ENCODE measurements at regions not wholly inside any gene's neighbourhood (a gene's known extent, or its start where the extent isn't known, plus 50 kb on each side); places are given as distances from the start of the nearest gene placed in this dataset.

DNA sequence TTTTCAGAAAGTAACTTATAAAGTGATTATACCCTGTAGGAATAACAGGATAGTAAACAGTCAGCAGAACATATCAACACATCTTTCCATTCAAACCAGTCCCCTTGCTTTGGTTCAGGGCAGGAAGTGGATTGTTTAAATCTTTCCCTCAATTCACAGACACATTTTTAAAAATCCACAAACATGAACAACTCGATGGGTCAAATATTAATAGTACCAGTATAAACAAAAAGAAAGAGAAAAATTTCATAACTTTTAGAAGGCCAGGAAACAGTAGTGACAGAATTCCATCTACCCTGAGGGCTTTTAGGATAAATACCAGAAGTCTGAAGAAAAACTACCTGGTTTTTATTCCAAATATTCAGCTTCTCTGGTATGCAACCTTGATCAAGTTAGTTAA, 1072.8 kb upstream of the PABPC4L start:
- in situ Hi-C loops (cut with MboI; ENCODE audit: low sequenced_read_pairs in 4 of 4) (no loop called here), intact Hi-C loops (cut with DNase I; ENCODE audit: low total_unique reads) (no loop called here)
- Histone ChIP-seq H3K9me3 (no peaks in the 10 kb centered on the region), H3K4me1 (no peaks in the 10 kb centered on the region), H3K27me3 (no peaks in the 10 kb centered on the region), H3K27ac (no peak overlapping the region), H3K4me3 (no peak overlapping the region), H3K36me3 (no peaks in the 10 kb centered on the region)
- TF ChIP-seq, protein P1, sequence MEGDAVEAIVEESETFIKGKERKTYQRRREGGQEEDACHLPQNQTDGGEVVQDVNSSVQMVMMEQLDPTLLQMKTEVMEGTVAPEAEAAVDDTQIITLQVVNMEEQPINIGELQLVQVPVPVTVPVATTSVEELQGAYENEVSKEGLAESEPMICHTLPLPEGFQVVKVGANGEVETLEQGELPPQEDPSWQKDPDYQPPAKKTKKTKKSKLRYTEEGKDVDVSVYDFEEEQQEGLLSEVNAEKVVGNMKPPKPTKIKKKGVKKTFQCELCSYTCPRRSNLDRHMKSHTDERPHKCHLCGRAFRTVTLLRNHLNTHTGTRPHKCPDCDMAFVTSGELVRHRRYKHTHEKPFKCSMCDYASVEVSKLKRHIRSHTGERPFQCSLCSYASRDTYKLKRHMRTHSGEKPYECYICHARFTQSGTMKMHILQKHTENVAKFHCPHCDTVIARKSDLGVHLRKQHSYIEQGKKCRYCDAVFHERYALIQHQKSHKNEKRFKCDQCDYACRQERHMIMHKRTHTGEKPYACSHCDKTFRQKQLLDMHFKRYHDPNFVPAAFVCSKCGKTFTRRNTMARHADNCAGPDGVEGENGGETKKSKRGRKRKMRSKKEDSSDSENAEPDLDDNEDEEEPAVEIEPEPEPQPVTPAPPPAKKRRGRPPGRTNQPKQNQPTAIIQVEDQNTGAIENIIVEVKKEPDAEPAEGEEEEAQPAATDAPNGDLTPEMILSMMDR (IDR thresholded peaks at IDR 0.05 in 4 of 5, conservative IDR thresholded peaks at IDR 0.05 in 1 of 5), result no peak
- no peak for TF ChIP-seq POLR2A (IDR thresholded peaks at IDR 0.05)
- DNase-seq (no peak), ATAC-seq (no peak)

DNA sequence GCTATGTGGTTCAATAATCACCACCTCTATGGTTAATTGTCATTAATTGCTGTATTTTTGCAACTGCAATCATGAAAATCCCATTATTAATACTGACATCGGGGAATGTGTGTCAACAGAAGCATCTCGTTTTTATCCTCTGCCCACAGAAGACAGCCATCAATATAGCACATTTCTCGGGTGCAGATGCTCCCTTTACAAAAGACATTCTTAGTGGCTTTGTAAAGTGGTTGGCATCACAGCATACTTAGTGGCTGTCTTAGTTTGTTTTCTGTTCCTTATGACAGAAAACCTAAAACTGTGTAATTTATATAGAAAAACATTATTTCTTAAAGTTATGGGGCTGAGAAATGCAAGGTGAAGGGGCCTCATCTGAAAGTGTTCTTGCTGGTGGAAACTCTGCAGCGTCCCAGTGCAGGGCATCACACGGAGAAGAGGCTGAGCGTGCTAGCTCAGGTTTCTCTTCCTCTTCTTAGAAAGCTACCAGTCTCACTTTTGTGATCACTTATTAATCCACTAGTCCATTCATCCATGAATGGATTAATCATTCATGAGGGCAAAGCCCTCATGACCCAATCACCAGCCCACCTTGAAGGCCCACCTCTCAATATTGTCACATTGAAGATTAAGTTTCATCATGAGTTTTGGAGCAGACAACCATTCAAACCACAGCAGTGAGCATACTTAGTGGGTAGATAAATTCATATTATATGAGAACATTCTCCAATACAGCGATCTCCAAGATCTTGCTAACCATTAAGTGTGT, 1067.7 kb upstream of the PABPC4L start:
- Histone ChIP-seq H3K27me3 (no peaks in the 10 kb centered on the region), H3K9me3 (no peaks in the 10 kb centered on the region), H3K27ac (no peak overlapping the region), H3K4me3 (no peak overlapping the region), H3K36me3 (no peaks in the 10 kb centered on the region), H3K4me1 (no peaks in the 10 kb centered on the region)
- DNase-seq (no peak), ATAC-seq (no peak)
- no peak for TF ChIP-seq POLR2A (IDR thresholded peaks at IDR 0.05)
- TF ChIP-seq, protein P1 (IDR thresholded peaks at IDR 0.05 in 4 of 5, conservative IDR thresholded peaks at IDR 0.05 in 1 of 5), result no peak
- in situ Hi-C loops (cut with MboI; ENCODE audit: low sequenced_read_pairs in 4 of 4) (no loop called here), intact Hi-C loops (cut with DNase I; ENCODE audit: low total_unique reads) (no loop called here)

GRCh38 chr4:135268369-135268768, 1066.8 kb upstream of the PABPC4L start:
- in situ Hi-C loops (cut with MboI; ENCODE audit: low sequenced_read_pairs in 4 of 4), result no loop called here
- Histone ChIP-seq H3K4me3 (no peak overlapping the region), H3K36me3 (no peaks in the 10 kb centered on the region), H3K4me1 (no peaks in the 10 kb centered on the region), H3K27ac (no peak overlapping the region), H3K9me3 (no peaks in the 10 kb centered on the region), H3K27me3 (no peaks in the 10 kb centered on the region)
- ATAC-seq (no peak), DNase-seq (no peak)
- TF ChIP-seq, protein P1 (IDR thresholded peaks at IDR 0.05 in 4 of 5, conservative IDR thresholded peaks at IDR 0.05 in 1 of 5), result no peak
- TF ChIP-seq POLR2A (IDR thresholded peaks at IDR 0.05), result no peak
- intact Hi-C loops (cut with DNase I; ENCODE audit: low total_unique reads), result no loop called here

- ATAC-seq (no peak), DNase-seq (no peak)
- Histone ChIP-seq H3K27me3 (no peaks in the 10 kb centered on the region), H3K9me3 (no peaks in the 10 kb centered on the region), H3K27ac (no peak overlapping the region), H3K4me1 (no peaks in the 10 kb centered on the region), H3K36me3 (no peaks in the 10 kb centered on the region), H3K4me3 (no peak overlapping the region)
- in situ Hi-C loops (cut with MboI; ENCODE audit: low sequenced_read_pairs in 4 of 4) (no loop called here), intact Hi-C loops (cut with DNase I; ENCODE audit: low total_unique reads) (no loop called here)
- TF ChIP-seq, protein P1 (IDR thresholded peaks at IDR 0.05 in 4 of 5, conservative IDR thresholded peaks at IDR 0.05 in 1 of 5), result no peak
- TF ChIP-seq POLR2A (IDR thresholded peaks at IDR 0.05), result no peak
Measured at GRCh38 chr4:135267148-135267865, 1065.7 kb upstream of the PABPC4L start.

Measured in gastrocnemius medialis (tissue), 4 donors.